ENCODE measurements at regions not wholly inside any gene's neighbourhood (a gene's known extent, or its start where the extent isn't known, plus 50 kb on each side); places are given as distances from the start of the nearest gene placed in this dataset.

DNA sequence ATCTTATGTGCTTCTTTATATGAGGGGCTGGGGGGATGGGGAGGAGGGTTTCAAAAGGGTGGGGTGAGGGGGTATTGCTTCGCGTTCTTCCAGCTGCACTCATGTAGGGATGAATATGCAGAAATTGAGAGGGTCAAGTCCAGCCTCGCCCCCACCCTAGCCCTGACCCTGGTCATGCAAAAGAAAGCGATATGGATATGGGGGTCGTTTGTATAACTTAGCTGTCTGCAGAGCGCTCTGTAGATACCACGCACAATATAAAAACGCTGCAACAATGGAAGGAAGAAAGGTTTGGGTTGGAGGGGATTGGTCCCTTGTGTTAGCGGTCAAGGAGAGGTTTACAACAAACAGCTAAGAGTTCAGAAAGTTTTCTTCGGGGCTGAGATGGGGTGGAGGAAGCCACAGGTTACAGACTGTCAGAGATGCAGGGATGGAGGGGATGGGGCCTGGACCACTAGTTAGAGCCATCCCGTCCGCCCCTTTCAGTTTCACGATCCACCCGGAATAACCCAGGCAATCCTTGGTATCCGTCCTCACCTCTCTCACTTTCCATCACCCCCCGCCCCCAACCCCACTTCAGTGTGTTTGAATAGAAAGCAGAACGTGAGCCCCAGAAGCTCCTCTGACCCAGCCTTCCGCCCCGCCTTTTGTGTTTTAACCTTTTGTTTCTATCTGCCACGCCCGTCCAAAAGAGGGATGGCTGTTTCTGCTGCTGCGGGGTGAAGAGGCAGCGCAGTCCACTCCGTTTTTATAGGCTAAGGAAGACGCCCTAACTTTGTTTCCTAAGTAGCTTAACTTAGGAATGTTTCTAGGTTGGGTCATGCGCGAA, 73.5 kb downstream of the SOX4 start:
- TF ChIP-seq RAD21 (IDR thresholded peaks at IDR 0.05; ENCODE audit: low read depth): no peak
- TF ChIP-seq CEBPB (IDR thresholded peaks at IDR 0.05): no peak
- no peak for TF ChIP-seq YY1 (IDR thresholded peaks at IDR 0.05; ENCODE audit: low read depth)
- TF ChIP-seq, protein P1, sequence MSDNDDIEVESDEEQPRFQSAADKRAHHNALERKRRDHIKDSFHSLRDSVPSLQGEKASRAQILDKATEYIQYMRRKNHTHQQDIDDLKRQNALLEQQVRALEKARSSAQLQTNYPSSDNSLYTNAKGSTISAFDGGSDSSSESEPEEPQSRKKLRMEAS (IDR thresholded peaks at IDR 0.05): no peak
- TF ChIP-seq TAF1 (IDR thresholded peaks at IDR 0.05; ENCODE audit: low read depth): no peak
- no peak for TF ChIP-seq CREB1 (IDR thresholded peaks at IDR 0.05; ENCODE audit: low read depth)
- TF ChIP-seq, protein P2, sequence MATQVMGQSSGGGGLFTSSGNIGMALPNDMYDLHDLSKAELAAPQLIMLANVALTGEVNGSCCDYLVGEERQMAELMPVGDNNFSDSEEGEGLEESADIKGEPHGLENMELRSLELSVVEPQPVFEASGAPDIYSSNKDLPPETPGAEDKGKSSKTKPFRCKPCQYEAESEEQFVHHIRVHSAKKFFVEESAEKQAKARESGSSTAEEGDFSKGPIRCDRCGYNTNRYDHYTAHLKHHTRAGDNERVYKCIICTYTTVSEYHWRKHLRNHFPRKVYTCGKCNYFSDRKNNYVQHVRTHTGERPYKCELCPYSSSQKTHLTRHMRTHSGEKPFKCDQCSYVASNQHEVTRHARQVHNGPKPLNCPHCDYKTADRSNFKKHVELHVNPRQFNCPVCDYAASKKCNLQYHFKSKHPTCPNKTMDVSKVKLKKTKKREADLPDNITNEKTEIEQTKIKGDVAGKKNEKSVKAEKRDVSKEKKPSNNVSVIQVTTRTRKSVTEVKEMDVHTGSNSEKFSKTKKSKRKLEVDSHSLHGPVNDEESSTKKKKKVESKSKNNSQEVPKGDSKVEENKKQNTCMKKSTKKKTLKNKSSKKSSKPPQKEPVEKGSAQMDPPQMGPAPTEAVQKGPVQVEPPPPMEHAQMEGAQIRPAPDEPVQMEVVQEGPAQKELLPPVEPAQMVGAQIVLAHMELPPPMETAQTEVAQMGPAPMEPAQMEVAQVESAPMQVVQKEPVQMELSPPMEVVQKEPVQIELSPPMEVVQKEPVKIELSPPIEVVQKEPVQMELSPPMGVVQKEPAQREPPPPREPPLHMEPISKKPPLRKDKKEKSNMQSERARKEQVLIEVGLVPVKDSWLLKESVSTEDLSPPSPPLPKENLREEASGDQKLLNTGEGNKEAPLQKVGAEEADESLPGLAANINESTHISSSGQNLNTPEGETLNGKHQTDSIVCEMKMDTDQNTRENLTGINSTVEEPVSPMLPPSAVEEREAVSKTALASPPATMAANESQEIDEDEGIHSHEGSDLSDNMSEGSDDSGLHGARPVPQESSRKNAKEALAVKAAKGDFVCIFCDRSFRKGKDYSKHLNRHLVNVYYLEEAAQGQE (IDR thresholded peaks at IDR 0.05; ENCODE audit: low read depth): no peak

DNA sequence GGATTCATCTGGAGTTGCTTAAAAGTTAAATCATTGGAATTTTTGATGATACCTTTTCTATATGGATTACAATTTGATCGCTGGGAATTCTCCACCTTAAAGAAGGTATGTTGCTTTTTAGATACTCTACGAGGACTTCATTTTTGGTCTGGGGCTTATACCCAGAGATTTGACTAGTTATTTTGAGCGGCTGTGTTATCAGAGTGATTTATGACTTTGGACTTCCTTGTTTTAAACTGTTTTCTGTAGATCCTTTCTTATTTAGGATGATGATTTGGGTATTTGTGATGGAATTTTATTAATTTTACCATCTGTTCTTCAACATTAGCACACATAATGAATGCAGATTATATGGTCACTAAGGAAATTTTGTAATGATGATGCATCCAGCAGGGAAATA, 75.2 kb downstream of the SOX4 start:
- TF ChIP-seq RAD21 (IDR thresholded peaks at IDR 0.05; ENCODE audit: low read depth) (no peak), TAF1 (IDR thresholded peaks at IDR 0.05; ENCODE audit: low read depth) (no peak), NFIC (IDR thresholded peaks at IDR 0.05) (no peak), TEAD4 (IDR thresholded peaks at IDR 0.05) (no peak), YY1 (IDR thresholded peaks at IDR 0.05; ENCODE audit: low read depth) (no peak)

DNA sequence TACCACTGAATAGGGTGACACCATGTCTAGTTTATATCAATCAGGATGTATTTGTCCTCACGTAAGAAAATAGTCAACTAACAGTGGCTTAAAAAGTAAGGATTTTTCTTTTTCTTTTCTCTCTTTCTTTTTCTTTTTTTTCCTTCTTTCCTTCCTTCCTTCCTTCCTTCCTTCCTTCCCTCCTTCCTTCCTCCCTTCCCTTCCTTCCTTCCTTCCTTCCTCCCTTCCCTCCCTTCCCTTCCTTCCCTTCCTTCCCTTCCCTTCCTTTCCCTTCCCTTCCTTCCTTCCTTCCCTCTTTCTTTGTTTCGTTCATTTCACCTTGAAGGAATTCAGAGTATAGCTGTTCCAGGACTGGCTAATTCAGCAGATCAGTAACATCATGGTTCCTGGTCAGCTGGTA, 83.2 kb downstream of the SOX4 start:
- no peak for TF ChIP-seq NFIC (IDR thresholded peaks at IDR 0.05)

DNA sequence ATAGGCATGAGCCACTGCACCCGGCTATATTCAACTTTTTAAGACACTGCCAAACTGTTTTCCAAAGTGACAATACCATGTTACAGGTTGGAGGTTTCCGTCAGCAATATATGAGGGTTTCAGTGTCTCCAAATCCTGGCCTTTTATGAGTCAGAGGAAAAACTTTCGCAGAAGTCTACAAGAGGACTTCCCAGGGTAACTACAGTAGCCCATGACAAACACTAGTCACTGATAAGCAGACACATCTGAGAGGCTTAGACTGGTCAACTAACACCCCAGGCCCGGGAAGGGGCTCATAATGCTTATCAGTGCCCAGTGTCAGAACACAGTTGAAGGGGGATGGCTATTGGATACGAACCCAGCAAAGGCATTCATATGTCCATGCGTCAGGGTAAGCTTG, 85.4 kb downstream of the SOX4 start:
- TF ChIP-seq NFIC (IDR thresholded peaks at IDR 0.05) (no peak), ZBTB7A (IDR thresholded peaks at IDR 0.05; ENCODE audit: low read depth) (no peak), YY1 (IDR thresholded peaks at IDR 0.05; ENCODE audit: low read depth) (no peak), EGR1 (IDR thresholded peaks at IDR 0.05) (no peak), TEAD4 (IDR thresholded peaks at IDR 0.05) (no peak), TAF1 (IDR thresholded peaks at IDR 0.05; ENCODE audit: low read depth) (no peak)

DNA sequence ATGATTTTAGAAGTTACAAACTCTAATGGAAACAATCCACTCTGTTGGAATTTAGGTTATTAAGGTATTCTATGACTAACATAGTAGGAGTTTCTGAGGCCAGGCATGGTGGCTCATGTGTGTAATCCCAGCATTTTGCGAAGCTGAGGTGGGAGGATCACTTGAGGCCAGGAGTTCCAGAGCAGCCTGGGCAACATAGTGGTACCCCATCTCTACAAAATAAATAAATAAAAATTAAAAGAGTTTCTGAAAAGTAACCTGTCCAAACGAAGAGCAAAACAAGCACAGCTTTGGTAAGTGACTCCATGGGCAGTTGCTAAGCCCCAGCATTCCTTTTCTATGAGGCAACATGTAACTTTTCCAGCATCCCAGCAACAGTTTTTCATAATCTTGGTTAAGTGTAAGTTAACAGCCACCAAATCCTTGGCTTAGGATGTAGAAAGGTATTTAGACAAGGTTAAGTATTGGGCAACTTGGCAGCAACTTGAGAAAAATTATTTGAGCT, 86.3 kb downstream of the SOX4 start:
- TF ChIP-seq, protein P2 (IDR thresholded peaks at IDR 0.05; ENCODE audit: low read depth): no peak
- TF ChIP-seq NFIC (IDR thresholded peaks at IDR 0.05) (no peak), ZBTB7A (IDR thresholded peaks at IDR 0.05; ENCODE audit: low read depth) (no peak), RAD21 (IDR thresholded peaks at IDR 0.05; ENCODE audit: low read depth) (no peak), FOXM1 (IDR thresholded peaks at IDR 0.05; ENCODE audit: borderline replicate concordance, low read depth) (no peak), TAF1 (IDR thresholded peaks at IDR 0.05; ENCODE audit: low read depth) (no peak)
- TF ChIP-seq, protein P3, sequence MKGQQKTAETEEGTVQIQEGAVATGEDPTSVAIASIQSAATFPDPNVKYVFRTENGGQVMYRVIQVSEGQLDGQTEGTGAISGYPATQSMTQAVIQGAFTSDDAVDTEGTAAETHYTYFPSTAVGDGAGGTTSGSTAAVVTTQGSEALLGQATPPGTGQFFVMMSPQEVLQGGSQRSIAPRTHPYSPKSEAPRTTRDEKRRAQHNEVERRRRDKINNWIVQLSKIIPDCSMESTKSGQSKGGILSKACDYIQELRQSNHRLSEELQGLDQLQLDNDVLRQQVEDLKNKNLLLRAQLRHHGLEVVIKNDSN (IDR thresholded peaks at IDR 0.05): no peak

DNA sequence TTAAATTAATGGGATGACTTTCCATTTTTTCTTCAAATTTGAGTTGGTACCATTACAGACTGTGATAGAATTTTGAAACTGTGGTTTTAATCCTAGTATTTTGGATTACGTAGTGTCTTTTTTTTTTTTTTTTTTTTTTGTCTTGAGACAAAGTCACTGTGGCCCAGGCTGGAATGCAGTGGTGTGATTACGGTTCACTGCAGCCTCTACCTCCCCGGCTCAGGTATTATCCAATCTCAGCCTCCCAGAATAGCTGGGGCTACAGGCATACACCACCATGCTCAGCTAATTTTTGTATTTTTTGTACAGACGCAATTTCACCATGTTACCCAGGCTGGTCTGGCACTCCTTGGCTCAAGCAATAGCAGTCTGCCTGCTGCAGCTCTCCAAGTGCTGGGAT, 87.1 kb downstream of the SOX4 start:
- no peak for TF ChIP-seq YY1 (IDR thresholded peaks at IDR 0.05; ENCODE audit: low read depth)
- no peak for TF ChIP-seq NFIC (IDR thresholded peaks at IDR 0.05)
- no peak for TF ChIP-seq ZBTB7A (IDR thresholded peaks at IDR 0.05; ENCODE audit: low read depth)
- no peak for TF ChIP-seq CREB1 (IDR thresholded peaks at IDR 0.05; ENCODE audit: low read depth)
- TF ChIP-seq, protein P2 (IDR thresholded peaks at IDR 0.05; ENCODE audit: low read depth): no peak
